NCI-H526 (cell line): ENCODE measurements at regions not wholly inside any gene's neighbourhood (a gene's known extent, or its start where the extent isn't known, plus 50 kb on each side); places are given as distances from the start of the nearest gene placed in this dataset.

ENCODE experiments used
- DNase-seq, 2 experiments: peaks; one replicate each; lab custom pipeline; 2025; lab: John Stamatoyannopoulos, UW

DNA sequence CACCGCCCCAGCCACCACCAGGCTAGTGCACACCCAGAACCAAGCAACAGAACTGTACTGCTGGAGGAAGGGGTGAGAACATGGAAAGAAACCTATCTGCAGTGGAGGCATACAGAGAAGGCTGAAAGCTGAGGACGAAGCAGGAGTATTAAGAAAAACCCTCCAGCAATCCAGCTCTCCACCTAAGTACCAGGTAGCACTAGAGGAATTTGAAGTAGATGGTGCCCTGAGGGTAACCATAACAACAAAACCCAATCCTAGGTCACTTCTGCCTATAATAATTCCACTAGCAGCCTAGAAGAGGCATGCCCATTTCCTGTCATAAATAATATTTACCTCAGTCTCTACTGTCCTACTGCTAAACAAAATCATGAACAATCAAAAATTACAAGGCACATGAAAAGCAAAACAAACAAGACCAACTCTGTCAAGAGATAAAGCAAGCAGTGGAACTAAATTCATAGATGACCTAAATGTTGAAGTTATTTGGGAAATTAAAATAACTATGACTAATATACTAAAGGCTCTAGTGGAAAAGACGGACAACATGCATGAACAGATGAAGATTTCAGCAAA lies 51.1 kb downstream of the HYCC1 start:
- no peak for DNase-seq

DNA sequence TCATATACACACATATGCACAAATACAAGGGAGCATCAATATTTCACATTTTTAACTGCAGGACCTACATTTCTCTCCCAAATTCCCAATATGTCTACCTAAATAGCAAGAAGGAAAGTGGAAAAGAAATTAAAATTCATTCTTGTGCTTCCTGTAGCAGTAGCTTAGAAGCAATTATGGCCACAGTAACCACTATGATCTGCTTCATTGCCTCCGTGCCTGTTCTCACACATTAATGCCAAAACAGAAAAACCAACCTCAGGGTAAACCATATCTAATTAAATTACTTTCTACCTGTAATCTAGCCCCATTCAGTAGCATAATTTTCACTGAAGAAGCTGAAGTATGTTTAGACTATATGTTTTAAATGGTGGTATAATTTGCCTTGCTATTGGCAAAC lies 55.2 kb downstream of the HYCC1 start:
- DNase-seq: no peak

DNA sequence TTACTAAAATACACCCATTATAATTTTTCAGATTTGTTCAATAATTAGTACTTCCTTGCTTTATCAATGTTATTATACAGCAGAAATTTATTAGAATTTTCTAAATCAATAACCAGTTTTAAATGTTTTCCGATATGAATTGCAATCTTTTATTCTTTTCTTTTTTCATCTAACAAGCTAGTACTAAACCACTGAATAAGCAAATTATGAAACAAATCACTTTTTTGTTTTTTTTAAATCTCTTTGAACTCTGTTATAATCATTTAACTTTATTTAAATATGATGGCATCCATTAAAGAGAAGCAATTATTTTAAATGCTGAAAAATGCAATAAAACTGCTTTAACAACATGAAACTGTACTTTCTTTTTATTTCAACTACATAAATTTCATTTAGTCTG lies 59.7 kb downstream of the HYCC1 start:
- DNase-seq: no peak

DNA sequence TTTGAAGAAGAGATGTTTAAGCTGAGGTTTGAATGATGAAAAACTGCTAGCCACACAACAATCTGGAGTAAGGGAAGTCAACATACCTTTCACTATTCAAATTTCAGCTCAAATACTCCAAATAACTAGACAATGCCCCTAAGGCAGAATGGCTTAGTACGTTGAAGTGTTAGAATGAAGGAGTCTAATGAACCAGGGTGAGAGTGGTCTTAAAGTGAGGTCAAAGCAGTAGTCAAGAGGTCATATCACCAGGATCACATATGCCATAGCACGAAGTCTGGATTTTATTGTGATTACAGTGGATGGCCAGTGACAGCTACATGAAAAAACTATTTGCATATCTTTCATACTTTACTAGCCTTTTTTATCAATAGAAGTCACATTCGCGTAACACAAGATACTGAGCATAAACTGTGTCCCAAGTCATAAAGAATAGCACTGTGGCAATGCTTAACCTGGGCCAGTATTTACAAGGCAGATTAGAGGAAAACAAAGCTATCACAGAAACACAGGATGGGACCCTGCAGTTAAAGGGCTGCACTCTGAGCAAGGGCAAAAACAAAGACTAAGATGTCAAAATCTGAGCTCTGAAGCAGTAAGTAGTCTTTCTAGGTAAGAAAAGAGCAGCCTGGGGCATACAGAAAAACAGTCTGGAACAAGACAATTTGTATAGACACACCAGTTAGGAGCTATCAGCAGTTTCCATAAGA lies 61.5 kb downstream of the HYCC1 start:
- peak; percentile 39 to 40 for DNase-seq

DNA sequence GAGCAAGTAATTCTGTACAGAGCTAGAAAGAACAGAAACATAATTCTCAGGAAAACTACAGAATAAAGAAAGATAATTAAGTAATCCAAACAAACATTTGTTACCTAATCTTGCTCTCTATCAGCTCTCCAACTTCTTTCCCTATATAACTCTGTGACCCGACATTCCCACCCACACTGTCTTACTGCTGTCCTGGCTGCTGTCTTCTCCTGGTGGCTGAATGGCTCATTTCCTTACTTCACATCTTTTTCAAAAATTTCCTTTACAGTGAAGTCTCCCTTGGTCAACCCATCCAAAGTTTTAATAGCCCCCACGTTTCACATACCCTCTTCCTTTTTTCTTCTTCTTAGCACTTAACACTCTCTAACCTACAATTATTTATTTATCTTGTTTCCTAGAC lies 64.0 kb downstream of the HYCC1 start:
- no peak for DNase-seq

DNA sequence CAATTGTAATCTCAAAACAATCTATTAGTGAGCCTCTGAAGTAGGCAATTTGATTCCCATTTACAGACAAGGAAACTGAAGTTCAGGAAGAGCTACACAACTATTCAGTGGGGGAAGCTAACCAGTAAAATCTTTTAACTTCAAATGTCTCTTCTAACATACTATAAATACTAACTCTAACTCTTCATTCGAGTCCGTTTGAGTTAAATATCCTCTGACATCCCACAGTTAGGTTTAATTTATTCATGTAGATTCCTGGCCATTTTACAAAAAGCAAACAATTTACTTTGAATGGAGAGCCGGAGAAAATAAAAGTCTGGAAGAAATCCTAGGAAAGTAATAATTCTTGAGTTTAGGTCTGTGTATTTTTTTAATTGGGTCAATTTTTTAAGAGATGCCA lies 64.7 kb downstream of the HYCC1 start:
- no peak for DNase-seq

DNA sequence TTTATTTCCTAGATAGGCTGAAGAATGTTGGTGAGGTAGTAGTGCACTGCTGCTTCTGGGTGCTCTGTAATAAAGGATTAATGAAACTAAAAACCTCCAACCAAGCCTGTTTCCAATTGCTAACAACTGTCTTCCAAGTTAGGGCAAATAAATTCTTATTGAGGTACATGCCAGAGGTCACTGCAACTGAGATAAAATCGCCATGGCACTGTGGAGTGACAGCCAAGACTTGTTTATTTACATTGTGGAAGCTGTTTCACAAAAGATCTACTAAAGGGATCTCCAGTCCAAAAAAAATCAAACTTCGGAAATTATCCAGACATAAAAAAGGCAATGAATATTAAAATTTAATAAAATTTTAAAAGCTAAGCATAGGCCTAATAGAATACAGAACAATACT lies 65.2 kb downstream of the HYCC1 start:
- DNase-seq: no peak

DNA sequence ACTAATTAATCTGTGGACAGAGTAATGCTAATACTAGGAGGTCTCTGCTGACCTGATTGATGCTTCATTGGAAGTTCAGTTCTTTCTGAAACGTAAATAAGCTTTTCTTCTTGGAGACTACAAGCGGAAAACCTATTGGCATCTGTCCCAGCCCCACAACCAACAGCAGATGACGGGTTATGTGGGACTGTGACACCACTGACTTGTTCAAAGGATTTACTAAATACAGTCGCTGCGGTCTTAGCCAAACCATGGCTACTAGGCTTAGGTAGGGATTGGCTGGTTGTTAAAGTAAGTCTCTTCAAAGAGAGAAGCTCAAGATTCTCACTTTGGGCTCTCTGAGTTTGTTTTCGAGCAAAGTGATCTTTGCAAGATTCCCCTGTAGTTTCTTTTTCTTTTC lies 68.3 kb downstream of the HYCC1 start:
- no peak for DNase-seq

DNA sequence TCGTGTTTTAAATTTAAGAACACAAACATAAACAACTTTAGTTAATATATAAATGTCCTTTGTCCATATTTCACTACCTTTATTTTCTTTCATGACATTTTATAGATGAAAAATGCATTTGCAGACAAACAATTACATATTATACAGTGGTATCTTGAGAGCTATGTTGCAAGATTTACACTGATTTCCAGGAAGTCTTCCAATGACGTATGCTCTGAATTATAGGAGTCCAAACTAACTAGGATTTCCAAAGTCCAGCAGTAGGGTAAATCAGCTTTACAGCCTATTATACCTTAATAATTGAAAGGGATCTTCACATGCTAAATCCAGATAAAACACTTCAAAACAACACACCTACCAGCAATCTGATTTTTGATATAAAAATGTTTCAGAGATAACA lies 69.4 kb downstream of the HYCC1 start:
- DNase-seq: no peak

DNA sequence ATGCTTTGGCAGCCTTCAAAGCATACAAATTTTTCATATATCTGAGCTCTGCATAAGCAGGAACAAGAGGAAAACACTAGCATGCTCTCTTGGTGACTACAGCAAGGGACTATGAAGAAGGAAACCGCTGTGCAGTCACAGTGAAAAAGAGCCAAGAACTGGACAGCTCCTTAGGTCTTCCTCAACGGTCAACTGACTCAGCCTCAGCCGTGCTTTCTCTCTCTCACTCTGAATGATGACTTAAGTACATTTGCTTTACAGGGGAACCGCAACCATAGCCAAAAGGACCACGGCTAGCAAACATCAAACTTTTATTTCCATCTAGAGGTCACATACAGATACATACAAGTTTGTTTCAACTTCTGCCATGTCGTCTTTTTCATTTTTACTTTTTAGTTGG lies 69.9 kb downstream of the HYCC1 start:
- DNase-seq: no peak

DNA sequence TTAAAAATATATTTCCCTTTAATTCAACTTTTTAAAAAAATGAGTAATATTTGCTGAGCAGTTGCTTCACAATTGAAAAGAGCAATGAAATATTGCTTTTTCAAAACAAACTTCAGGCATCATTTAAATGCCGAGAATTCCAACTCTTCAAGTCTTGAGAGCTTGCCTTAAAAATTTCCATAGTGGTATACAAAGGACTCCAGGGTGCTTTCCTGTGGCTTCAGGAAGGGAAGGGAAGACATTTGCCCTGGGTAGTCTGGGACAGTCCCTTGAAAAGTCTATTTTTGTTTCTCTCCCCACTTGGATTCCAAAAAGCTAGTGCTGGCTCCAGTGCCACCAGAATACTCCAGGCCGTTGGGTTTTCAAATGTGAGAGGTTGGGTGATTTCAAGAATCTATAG lies 71.7 kb downstream of the HYCC1 start:
- DNase-seq: no peak

DNA sequence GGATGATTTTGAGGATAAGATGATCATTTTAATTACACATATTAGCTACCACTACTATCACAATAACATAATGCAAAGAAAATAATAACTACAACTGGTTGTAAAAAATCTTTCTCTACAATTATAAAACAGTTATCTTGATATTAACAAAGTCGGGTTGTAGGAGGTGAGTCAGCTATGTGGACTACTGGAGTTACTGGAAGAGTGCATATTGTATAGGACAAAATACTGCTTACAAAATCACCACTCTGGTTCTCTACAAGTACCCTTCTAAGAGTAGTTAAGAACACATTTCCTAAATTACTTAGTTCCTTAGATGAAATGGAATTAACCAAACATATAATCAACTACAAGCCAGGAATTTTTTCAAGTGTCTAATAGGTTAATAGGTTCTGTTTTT lies 74.1 kb downstream of the HYCC1 start:
- DNase-seq: no peak

DNA sequence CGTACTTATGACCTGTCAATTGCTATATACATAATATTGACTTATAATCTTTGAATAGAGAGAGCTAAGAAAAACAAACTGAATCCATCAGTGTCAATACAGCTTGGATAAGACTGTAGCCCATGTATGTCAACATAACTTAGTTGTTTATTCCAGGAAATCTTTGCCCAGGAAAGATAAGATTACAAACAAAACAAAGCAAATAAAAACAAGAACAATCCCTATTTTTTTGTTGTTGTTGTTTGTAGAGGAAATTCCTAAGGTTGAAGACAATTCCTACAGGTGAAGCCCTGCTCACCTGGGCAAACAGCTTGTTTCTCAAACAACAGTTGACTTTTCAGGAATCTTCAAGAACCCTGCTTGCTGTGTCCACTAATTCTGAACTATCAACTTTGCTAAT lies 76.0 kb downstream of the HYCC1 start:
- no peak for DNase-seq

DNA sequence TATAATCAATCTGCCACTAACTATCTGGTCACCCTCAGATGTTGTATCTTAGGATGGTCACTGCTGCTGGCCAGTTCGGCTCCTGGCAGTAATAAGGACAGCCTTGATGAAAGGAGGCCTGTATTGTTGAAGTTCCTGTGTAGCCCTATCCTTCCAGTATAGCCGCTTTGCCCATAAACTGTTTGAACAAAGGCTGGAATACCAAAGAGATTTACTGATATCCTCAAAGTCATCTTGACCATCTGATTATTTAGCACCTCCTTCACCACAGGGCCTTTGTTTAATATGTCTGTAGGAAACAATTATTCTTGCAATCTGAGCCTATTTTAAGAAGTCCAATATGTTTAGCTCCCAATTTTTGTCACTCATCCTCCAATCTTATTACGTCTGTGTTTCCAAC lies 77.7 kb downstream of the HYCC1 start:
- no peak for DNase-seq

DNA sequence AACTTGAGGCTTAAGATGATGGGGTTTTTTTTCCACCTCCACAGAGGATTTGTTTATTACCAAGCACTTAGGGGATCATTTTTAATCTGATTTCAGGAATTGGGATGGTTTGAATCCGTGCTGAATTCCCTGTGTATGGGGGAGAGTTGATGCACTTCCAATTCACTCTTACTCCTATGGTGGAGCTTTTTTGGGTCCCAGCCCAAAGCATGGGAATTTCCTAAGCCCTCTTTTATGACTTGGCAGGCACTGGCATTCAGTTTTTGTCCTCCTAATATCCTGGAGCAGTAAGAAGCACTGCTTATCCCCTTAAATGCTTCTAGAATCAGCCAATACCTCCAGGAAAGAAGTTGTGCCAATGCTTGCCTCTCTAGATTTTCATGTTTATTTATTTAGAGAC lies 78.7 kb downstream of the HYCC1 start:
- no peak for DNase-seq

DNA sequence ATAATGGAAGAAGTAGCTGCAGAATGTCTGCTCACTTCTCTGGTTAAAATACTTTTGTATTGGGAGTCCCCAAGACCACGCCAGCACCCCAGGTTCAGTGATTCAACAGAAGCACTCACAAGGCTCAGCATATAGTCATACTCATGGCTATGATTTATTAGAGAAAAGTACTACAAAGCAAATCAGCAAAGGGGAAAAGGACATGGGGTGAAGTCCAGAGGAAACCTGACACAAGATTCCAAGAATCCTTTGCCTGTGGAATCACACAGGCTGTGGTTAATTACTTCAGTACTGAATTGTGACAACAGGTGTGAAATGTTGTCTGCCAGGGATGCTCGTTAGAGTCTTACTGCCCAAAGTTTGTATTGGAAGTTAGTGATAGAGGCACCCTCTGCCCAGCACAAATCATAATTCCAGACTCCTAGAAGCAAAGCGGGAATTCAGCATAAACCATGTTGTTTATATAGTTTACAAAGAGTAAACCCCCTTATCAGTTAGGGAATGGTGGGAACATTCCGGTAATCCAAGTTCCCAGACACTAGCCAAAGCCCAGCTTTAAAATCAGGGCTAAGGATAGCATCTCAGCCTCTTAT lies 79.4 kb downstream of the HYCC1 start:
- DNase-seq: no peak

DNA sequence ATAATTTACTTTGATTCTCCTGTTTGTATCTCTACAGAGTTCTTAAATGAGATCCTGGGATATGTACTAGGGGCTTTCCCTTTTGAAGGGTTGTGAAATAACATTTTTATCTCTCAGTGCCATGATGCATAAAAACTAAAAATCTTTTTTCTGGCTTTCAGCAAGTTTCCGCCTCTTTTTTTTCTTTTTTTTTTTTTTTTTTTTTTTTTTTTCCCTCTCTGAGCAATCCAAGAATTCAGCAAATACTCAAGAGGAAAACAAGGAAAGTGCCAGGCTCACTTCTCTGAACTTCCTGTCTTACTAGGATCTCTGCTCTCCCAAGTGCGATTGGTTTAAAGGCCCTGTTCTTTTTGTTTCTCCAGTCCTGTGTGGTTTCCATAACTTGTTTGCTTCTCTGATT lies 79.9 kb downstream of the HYCC1 start:
- no peak for DNase-seq

DNA sequence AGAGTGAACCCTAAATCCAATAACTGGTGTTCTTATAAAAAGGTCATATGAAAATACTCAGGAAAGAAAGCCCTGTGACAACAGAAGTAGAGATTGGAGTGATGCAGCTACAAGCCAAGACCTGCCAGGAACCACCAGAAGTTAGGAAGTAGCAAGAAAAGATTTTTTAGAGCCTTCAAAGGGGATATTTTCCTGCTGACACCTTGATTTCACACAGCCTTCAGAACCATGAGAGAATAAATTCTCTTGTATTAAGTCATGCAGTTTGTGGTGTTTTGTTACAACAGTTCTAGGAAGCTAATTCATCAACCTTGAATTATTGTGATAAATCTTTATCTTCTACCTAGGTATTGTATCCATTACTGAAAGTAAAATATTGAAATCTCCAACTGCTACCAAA lies 81.0 kb downstream of the HYCC1 start:
- no peak for DNase-seq

DNA sequence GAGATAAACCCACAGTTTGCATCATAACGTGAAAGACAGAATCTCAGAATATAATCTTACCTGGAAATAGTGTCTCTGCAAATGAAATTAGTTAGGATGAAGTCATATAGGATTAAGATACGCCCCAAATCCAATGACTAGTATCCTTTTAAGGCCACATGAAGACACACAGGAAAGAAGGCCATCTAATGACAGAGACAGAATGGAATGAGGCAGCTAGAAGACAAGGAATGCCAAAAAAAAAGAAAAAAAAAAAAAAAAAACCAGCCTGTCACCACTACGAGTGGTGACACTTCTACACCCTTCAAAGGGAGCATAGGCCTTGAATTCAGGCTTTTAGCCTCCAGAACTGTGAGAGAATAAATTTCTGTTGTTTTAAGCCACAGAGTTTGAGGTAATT lies 82.9 kb downstream of the HYCC1 start:
- no peak for DNase-seq

DNA sequence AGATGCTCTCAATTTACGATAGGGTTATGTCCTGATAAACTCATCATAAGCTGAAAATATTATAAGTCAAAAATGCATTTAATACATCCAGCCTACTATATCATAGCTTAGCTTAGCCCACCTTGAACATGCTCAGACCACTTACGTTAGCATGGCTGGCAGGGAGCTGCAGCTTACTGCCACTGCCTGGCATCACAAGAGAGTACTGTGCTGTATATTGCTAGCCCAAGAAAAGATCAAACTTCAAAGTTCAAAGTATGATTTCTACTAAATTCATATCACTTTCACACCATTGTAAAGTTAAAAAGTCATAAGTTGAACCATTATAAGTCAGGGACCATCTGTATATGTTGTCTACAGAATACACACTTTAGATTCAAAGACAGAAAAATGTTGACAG lies 91.6 kb downstream of the HYCC1 start:
- no peak for DNase-seq

DNA sequence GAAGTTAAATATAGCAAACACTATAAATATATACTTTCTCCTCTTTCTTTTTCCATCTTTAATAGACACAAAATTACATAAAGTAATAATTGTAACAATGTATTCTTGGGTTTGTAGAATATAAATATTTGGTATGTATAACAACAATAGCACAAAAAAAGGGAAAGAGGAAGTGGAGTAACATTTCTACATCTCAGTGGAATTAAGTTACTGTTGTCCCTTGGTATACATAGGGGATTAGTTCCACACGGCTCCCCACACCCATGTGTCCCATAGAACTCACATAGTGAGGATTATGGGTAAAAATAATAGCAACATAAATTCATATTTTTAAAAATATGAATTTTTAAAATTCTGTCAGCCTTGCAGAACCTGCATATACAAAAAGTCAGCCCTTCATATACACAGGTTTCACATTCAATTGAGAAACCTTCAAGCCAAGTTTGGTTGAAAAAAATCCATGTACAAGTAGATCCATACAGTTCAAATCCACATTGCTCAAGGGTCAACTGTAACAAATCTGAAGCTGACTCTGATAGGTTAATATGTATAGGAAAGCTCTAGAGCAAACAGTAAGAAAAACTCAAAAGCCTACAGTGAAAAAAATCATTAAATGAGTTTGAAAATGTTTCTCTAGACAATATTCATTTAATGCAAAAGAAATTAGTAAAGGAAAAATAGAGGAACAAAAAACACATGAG lies 92.4 kb downstream of the HYCC1 start:
- DNase-seq: no peak

DNA sequence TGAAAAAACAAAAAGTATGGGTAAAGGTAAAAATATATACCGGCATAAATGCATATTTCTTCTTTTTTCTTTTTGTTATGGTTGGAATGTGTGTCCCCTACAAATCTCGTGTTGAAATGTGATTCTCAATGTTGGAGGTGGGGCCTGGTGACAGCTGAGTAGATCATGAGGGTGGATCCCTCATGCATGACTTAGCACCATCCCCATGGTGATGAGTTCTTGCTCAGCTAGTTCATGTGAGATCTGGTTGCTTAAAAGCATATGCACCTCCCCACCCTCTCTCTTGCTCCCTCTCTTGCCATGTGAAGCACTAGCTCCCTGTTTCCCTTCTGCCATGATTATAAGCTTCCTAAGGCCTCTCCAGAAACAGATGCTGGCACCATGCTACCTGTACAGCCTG lies 93.3 kb downstream of the HYCC1 start:
- DNase-seq: peak in 1 of 2 experiments; percentile 37

DNA sequence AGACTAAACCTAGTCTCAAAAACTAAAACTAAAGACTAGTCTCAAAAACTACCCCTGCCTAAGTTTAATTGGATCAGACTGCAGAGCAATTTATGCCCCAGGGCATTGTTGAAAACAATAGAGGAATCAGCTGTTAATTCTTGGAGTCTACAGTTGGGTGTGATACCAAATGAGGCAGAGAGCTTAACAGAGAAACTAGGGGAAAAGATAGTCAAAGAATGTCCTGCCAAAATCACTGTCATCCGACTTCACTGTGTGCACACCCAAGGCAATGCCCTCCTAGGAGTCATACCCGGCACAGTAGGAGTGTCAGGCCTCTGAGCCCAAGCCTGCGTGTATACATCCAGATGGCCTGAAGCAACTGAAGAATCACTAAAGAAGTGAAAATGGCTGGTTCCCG lies 90.5 kb upstream of the TOMM7 start:
- DNase-seq: no peak
